GM19452 (cell line): ENCODE measurements at regions not wholly inside any gene's neighbourhood (a gene's known extent, or its start where the extent isn't known, plus 50 kb on each side); places are given as distances from the start of the nearest gene placed in this dataset.
"Not testable (repeated sequence)": the region's sequence is repeated elsewhere in the genome, so short reads cannot be mapped to it uniquely, and the experiment has no call there.

Experiments
- ATAC-seq: cut with Tn5 transposase; IDR thresholded peaks from one replicate; pipeline ENCODE4 v1.9.1; 2021; ENCODE audit not compliant: unreplicated experiment

DNA sequence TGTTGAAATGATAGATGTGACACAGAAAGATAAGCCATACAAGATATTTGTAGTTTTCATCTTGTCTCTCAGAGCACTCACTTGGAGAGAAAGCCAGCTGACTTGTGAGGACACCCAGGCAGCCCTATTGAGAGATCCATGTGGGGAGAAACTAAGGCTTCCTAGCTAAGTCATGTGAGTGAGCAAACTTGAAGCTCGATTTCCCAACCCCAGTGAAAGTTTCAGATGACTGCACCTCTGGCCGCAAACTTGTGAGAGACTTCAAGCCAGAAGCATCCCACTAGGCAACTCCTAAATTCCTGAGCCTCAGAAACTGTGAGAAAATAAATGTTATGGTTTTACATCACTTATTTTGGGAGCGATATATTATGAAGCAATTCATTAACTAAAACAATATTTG lies 832.3 kb downstream of the LTN1 start:
- ATAC-seq = no peak

- no peak for ATAC-seq
Observed at GRCh38 chr21:28159396-28159795, 833.3 kb downstream of the LTN1 start.

DNA sequence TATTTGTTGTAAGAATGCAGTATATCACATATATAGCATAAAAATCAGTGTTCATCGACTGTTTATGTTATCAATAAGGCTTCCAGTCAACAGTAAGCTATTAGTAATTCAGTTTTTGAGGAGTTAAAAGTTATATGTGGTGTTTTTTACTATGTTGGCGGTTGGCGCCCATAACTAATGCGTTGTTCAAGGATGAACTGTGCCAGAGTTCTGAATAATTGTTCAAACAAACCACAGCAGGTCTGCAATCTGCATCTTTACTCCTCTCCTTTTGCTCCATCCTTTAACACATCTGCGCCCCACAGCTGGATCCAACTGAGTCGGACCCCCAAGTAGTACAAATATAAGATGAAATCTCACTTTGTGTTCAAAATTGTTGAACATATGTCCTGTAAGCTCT lies 836.1 kb downstream of the LTN1 start:
- ATAC-seq = no peak

GRCh38 chr21:28154121-28154520 lies 838.6 kb downstream of the LTN1 start:
- ATAC-seq = no peak

GRCh38 chr21:28152732-28153131 lies 839.9 kb downstream of the LTN1 start:
- ATAC-seq = no peak

DNA sequence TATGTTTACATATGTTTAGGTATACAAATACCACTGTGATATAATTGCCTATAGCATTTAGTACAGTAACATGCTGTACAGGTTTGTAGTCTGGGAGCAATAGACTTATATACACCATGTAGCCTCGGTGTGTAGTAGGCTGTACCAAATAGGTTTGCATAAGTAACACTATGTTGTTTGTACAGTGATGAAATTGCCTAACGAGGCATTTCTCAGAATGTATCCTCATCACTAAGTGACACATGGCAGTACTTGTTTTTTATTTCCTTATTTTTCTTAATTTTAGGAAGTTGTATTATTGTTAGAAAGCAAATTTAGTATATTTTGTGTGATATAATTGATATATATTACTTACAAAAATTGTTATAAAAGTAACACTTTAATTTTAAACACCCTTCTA lies 840.9 kb downstream of the LTN1 start:
- no peak for ATAC-seq

DNA sequence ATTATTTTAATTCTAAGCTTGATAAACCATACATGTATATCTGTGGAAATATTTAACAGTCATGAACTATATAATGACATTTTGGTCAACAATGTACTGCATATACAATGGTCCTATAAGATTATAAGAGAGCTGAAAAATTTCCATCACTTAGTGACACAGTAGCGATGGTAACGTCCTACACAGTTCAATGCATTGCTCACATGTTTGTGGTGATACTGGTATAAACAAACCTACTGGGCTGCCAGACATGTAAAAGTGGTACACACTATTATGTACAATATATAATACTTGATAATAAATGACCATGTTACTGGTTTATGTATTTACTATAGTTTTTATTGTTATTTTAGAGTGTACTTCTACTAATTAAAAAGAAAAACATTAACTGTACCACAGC lies 841.9 kb downstream of the LTN1 start:
- no peak for ATAC-seq

DNA sequence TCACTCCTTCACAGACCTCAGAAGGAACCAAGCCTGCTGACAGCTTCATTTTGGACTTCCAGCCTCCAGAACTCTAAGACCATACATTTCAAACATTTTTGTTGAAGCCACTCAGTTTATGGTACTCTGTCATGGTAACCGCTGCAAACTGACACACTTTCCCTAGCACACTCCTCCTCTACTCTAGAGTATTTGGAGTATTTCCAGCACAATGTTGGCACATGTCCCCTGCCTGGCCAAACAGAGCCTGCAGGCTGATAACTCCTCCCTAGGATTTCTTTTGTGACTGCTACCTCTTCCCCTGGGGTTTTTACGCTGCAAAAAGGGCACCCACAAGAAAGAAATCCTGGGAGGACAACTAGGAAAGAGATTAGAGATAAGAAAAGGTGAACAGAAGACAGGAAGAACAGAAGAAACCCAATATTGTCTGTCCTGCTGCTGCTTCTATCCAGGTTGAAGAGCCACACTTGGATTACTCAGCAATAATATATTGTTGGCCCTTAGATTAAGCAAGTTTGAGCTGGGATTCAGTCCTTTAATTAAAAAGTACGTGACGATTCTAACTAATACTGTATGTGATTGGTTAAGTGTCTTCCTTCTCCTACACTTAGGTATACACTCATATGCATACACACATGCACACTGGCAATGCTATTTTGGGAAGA lies 844.1 kb downstream of the LTN1 start:
- no peak for ATAC-seq

DNA sequence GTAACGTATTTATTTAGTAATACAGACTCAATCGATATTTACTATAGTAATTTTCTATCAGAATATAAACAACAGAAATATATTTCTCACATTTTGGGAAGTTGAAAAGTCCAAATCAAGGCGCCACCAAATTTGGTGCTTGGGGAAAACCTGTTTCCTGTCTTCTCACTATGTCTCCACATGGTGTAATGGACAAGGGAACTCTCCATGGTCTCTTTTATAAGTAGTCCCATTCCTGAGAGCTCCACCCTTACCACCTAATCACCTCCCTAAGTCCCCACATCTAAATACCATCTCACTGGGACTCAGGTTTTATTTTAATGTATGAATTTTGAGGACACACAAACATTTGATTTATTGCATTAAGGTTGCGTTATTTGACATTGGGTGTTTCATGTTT lies 848.0 kb downstream of the LTN1 start:
- ATAC-seq = no peak

DNA sequence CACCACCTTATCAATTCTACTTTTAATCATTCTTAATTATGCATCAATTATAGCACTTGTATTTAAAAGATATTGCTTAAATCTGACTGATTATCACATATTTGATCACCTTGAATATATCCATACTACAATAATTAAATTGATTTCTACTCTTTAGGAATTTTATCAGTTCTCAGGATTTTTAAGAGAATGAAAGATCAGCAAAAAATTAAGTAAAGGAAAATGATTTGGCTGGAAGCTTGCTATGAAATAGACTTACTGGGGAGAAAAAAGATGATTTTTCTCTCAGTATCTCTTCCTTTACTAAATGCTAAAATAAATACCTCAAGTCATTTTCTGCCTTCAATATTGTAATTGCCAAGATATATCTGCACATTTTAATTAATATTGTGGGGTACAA lies 848.6 kb downstream of the LTN1 start:
- no peak for ATAC-seq

DNA sequence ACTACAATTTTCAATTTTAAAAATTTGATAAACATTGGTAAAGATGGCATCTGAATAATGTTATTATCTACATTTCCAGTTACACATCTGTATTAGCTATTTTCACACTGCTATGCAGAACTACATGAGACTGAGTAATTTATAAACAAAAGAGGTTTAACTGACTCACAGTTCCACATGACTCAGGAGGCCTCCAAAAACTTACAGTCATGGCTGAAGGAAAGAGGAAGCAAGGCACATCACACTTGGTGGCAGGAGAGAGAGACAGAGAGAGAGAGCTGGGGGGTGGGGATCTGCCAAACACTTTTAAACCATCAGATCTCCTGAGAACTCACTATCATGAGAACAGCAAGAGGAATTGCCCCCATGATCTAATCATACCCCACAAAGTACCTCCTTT lies 850.0 kb downstream of the LTN1 start:
- no peak for ATAC-seq

DNA sequence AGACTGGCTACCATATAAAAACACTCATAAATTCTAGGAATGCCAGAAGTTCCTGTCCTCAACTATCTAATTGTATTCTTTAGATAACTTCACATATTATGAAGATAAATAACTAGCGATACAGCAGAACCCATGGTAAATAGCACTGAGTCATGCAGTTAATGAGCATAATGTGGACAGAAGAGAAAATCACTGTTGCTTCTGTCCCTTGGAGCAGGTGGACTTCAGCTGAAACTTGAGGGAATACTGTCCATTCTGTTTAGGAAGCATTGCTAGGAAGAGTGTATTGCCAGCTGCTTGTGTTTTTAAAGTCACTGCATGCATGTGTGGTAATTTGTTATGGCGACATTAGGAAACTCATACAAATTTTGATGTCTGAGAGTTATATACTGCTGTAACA lies 854.4 kb downstream of the LTN1 start:
- no peak for ATAC-seq

GRCh38 chr21:28136656-28137255 lies 855.9 kb downstream of the LTN1 start:
- no peak for ATAC-seq

GRCh38 chr21:28135646-28136045 lies 857.0 kb downstream of the LTN1 start:
- ATAC-seq = no peak

DNA sequence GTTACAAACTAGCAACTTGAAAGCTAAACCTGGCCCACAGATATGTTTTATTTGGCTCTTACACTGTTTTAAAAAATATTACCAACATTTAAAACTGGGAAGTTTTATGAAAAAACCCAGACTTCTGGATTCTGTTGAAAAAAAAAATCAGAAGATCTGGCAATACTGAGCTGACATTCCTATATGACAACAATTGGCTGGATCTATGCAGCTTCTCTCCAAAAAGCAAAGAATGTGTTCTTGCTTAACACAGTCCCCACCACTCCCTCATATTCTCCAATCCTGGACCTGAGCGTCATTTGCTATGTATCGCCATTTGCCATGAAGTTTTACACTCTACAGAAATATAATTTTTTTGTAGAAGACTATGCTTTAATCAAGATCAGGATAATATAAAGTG lies 859.6 kb downstream of the LTN1 start:
- no peak for ATAC-seq

- ATAC-seq = no peak
Observed at GRCh38 chr21:28132713-28133112, 860.0 kb downstream of the LTN1 start.

GRCh38 chr21:28127175-28127785 lies 865.4 kb downstream of the LTN1 start:
- no peak for ATAC-seq

DNA sequence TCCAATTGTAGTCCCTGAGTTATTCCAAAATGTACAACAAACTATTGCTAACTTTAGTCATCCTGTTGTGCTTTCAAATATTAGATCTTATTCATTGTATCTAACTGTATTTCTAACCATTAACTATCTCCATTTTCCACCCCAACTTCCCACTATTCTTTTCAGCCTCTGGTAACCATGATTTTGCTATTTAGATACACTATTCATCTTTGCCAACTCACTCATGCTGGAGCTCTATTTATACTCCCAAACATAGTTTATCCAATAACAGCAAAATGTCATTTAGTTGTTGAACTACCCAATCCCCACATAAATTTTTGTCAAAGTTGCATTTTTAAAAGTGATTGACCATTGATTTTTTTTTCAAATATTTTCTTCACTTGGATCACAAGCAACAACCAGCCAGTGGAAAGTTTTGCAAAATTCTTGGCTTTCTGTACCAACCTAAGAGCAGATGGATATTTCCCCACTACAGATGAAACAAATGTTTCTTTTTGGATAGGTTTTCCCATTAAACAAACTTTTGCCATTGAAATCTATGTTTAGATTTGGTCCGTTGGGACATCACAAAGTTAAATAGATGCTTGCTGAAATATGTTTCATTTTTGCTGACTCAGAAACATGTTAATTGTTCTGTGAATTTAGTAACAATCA lies 866.0 kb downstream of the LTN1 start:
- ATAC-seq = no peak

DNA sequence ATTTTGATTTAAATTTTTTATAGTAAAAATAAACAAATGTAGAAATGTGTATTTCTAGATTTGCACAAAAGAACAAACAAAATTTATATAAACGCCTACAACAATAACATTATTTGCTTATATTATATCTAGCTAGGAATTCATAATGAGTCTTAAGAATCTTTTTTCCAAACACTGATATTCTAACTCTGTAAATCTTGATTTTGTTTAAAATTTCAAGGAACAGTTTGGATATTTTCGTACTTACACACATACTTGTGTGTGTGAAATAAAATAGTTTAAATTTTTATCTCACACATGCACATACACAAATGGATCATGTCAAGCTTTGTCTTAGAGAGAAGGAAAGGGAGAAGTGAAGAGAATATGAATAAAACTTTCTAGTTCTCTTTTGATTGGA lies 868.1 kb downstream of the LTN1 start:
- ATAC-seq = no peak

DNA sequence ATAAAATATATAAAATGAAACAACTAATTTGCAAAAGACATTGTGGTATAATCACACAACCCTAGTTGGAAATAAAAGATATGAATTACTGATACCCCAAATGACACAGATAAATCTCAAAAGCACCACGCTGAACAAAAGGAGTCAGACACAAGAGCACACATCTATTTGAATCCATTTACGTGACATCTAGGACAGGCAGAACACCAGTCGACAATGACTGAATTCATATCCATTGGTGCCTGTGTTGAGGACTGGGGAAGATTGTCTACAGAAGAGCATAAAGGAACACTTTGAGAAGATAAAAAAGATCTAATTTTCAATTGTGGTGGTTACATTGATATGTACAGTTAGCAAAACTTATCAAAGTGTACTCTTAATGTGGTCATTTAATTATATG lies 874.1 kb downstream of the LTN1 start:
- no peak for ATAC-seq

DNA sequence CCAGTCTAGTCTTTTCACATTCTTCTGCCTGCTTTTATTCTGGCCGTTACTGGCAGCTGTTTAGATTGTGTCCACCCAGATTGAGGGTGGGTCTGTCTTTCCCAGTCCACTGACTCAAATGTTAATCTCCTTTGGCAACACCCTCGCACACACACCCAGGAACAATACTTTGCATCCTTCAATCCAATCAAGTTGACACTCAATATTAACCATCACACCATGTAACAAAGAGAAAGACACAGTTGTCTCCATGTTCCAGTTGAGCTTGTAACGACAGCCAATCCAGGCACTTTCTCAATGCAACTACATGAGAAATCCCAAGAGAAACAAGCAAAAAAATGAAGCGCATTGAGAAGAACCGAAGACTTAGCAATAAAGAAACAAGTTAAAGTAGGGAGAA lies 877.7 kb downstream of the LTN1 start:
- ATAC-seq = not testable (repeated sequence)

DNA sequence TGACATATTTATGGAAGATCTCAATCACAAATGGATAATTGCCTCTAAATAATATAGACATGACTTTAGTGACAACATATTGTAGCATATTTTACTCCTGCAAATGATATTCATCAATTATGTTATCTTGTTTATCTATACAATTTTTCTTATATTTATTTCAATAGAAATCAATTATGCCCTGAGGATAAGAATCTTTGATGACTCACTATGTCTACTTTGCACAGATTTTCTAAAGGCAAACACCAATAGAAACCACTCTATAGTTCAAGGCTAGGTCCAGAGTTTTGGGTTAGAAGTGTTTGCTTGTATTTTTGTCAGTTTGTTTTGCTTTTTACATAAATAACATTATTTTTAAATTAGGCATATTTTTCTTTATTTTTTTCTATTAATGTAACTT lies 879.0 kb downstream of the LTN1 start:
- no peak for ATAC-seq
